ENCODE measurements at regions not wholly inside any gene's neighbourhood (a gene's known extent, or its start where the extent isn't known, plus 50 kb on each side); places are given as distances from the start of the nearest gene placed in this dataset.

GRCh38 chr20:40771848-40772511, 82.9 kb upstream of the MAFB start:
- TF ChIP-seq, protein P1, sequence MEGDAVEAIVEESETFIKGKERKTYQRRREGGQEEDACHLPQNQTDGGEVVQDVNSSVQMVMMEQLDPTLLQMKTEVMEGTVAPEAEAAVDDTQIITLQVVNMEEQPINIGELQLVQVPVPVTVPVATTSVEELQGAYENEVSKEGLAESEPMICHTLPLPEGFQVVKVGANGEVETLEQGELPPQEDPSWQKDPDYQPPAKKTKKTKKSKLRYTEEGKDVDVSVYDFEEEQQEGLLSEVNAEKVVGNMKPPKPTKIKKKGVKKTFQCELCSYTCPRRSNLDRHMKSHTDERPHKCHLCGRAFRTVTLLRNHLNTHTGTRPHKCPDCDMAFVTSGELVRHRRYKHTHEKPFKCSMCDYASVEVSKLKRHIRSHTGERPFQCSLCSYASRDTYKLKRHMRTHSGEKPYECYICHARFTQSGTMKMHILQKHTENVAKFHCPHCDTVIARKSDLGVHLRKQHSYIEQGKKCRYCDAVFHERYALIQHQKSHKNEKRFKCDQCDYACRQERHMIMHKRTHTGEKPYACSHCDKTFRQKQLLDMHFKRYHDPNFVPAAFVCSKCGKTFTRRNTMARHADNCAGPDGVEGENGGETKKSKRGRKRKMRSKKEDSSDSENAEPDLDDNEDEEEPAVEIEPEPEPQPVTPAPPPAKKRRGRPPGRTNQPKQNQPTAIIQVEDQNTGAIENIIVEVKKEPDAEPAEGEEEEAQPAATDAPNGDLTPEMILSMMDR (conservative IDR thresholded peaks at IDR 0.05; ENCODE audit: low read depth, low read length): no peak
- no peak for TF ChIP-seq EZH2 (IDR thresholded peaks at IDR 0.05; ENCODE audit: low read length, unreplicated experiment)
- no peak for TF ChIP-seq EZH2phosphoT487 (IDR thresholded peaks at IDR 0.05; ENCODE audit: borderline replicate concordance, low read length)
